Tibial nerve (tissue), 4 donors: ENCODE measurements at regions not wholly inside any gene's neighbourhood (a gene's known extent, or its start where the extent isn't known, plus 50 kb on each side); places are given as distances from the start of the nearest gene placed in this dataset.

Experiments used
- DNase-seq, 2 donors: peaks; one replicate each; pipeline ENCODE4 v3.0.0-alpha.2; 2019; ENCODE audit warnings: low spot score in 2 of 2
- H3K27ac ChIP-seq, 4 donors: fragments of 200-600 bp; sonication (generic) in 3 of 4; one replicate each; pipeline ENCODE4 v1.5.1; 2017 to 2019; ENCODE audit warnings: mild to moderate bottlenecking in 1 of 4
- H3K27me3 ChIP-seq, 2 donors: fragments of 200-600 bp; sonication (generic) in 1 of 2; one replicate each; pipeline versions ENCODE4 v1.5.1 to v1.6.0; 2017 to 2019
- H3K36me3 ChIP-seq, 3 donors: fragments of 200-600 bp; sonication (generic); one replicate each; pipeline ENCODE4 v1.5.1; 2018 to 2019
- H3K4me1 ChIP-seq, 4 donors: fragments of 200-600 bp; sonication (generic) in 3 of 4; one replicate each; pipeline ENCODE4 v1.5.1; 2017 to 2019
- H3K4me3 ChIP-seq, 4 donors: fragments of 200-600 bp; sonication (generic) in 3 of 4; one replicate each; pipeline ENCODE4 v1.5.1; 2017 to 2019; ENCODE audit warnings: mild to moderate bottlenecking in 1 of 4, moderate library complexity in 1 of 4
- H3K9me3 ChIP-seq, 4 donors: fragments of 200-600 bp; sonication (generic) in 3 of 4; one replicate each; pipeline ENCODE4 v1.5.1; 2017 to 2019
- EP300 ChIP-seq, 2 donors: sonication (generic); formaldehyde crosslinking; IDR thresholded peaks; one replicate each; pipeline ENCODE4 v1.6.1; 2017; ENCODE audit warnings: antibody characterized with exemption in 2 of 2, mild to moderate bottlenecking in 1 of 2
- POLR2A ChIP-seq, 2 donors: fragments of 450-650 bp; IDR thresholded peaks; one replicate each; pipeline ENCODE4 v1.6.1; 2017; ENCODE audit warnings: antibody characterized with exemption in 2 of 2, mild to moderate bottlenecking in 2 of 2, moderate library complexity in 2 of 2
- WGBS, 2 donors: methylation state at CpG; one replicate each; pipeline ENCODE4 v1.1.5; 2018; 5-methylcytosine and 5-hydroxymethylcytosine counted together
- TF ChIP-seq, protein P1 (sequence below), 5 experiments: fragments of 200-600 bp in 3 of 5; fragments of 450-650 bp in 2 of 5; sonication (generic) in 3 of 5; IDR thresholded peaks; one replicate each; pipeline ENCODE4 v1.5.1; 2016 to 2019; ENCODE audit warnings: antibody characterized with exemption in 5 of 5, mild to moderate bottlenecking in 3 of 5, moderate library complexity in 2 of 5

DNA sequence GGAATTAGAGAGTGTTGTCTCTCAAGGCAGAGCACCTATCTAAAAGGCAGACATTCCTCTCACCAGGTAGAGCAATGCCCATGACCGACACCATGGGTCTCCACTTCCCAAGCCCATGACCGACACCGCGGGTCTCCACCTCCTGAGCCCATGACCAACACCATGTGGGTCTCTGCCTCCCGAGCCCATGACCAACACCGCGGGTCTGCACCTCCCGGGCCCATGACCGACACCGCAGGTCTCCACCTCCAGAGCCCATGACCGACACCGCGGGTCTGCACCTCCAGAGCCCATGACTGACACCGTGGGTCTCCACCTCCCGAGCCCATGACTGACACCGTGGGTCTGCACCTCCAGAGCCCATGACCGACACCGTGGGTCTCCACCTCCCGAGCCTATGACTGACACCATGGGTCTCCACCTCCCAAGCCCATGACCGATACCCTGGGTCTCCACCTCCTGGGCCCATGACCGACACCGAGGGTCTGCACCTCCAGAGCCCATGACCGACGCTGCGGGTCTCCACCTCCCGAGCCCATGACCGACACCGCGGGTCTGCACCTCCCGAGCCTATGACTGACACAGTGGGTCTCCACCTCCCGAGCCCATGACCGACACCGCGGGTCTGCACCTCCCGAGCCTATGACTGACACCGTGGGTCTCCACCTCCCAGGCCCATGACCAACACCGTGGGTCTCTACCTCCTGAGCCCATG lies 262.4 kb upstream of the SALL3 start:
- H3K36me3 ChIP-seq = no peaks in the 10 kb centered on the region
- no peak overlapping the region for H3K27ac ChIP-seq
- H3K27me3 ChIP-seq = peaks cover 0 to 3% of the 10 kb centered on the region in 2 donors
- H3K9me3 ChIP-seq = no peaks in the 10 kb centered on the region
- no peak overlapping the region for H3K4me3 ChIP-seq
- no peak for DNase-seq
- H3K4me1 ChIP-seq = peaks cover 0 to 8% (median 0%) of the 10 kb centered on the region in 4 donors
- 89 to 91% methylated on average over 36 to 37 of the region's 37 CpGs for WGBS, 2 donors
- TF ChIP-seq, protein P1, sequence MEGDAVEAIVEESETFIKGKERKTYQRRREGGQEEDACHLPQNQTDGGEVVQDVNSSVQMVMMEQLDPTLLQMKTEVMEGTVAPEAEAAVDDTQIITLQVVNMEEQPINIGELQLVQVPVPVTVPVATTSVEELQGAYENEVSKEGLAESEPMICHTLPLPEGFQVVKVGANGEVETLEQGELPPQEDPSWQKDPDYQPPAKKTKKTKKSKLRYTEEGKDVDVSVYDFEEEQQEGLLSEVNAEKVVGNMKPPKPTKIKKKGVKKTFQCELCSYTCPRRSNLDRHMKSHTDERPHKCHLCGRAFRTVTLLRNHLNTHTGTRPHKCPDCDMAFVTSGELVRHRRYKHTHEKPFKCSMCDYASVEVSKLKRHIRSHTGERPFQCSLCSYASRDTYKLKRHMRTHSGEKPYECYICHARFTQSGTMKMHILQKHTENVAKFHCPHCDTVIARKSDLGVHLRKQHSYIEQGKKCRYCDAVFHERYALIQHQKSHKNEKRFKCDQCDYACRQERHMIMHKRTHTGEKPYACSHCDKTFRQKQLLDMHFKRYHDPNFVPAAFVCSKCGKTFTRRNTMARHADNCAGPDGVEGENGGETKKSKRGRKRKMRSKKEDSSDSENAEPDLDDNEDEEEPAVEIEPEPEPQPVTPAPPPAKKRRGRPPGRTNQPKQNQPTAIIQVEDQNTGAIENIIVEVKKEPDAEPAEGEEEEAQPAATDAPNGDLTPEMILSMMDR (IDR thresholded peaks at IDR 0.05) = no peak
- TF ChIP-seq POLR2A (IDR thresholded peaks at IDR 0.05) = no peak
- no peak for TF ChIP-seq EP300 (IDR thresholded peaks at IDR 0.05)

DNA sequence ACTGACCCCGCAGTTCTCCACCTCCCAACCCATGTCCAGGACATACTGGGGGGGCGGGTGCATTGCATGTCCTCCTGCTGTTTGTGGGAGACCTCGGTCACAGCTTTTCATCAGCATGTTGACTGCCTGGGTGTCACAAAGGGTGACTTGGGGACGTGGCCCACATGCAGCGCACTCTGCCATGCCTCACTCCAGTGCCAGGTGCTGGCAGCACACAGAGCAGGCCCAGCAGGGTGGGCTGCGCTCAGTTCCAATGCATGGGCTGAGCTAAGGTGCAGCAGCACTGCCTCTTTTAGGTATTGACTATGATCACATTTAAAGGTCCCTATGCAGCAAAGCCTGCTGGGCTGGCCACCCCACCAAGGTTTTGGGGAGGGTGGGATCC lies 261.9 kb upstream of the SALL3 start:
- no peak for DNase-seq
- 91 to 97% methylated on average over 5 to 6 of the region's 6 CpGs for WGBS, 2 donors

DNA sequence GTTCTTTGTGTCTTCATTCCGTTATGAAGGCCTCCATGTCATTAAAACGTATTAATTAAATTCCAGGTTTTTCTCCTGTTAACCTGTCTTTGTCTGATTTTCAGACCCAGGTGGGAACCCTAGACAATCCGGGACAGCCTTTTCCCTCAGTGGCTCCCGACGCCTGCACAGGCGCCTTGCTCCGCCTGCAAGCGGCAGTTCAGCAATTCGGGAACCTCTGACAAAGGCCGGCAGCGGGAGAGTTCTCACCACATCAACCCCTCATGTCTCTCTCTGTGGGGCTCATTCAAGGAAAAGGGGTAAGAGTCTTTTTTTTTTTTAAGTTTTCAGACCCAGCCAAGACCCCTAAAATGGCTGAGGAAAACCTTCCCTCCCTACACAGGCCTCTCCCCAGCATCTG lies 259.8 kb upstream of the SALL3 start:
- Histone ChIP-seq H3K27me3 (peaks cover 0 to 3% of the 10 kb centered on the region in 2 donors), H3K9me3 (no peaks in the 10 kb centered on the region), H3K27ac (no peak overlapping the region), H3K4me1 (peaks cover 0 to 12% (median 0%) of the 10 kb centered on the region in 4 donors), H3K4me3 (no peak overlapping the region), H3K36me3 (no peaks in the 10 kb centered on the region)
- 91 to 97% methylated on average over 11 of the region's 11 CpGs for WGBS, 2 donors
- TF ChIP-seq EP300 (IDR thresholded peaks at IDR 0.05) (no peak), POLR2A (IDR thresholded peaks at IDR 0.05) (no peak)
- TF ChIP-seq, protein P1 (IDR thresholded peaks at IDR 0.05) = no peak
- no peak for DNase-seq

More for the DNA sequence above, 261.9 kb upstream of the SALL3 start:
- Histone ChIP-seq H3K4me1 (peaks cover 0 to 10% (median 0%) of the 10 kb centered on the region in 4 donors), H3K27ac (no peak overlapping the region), H3K9me3 (no peaks in the 10 kb centered on the region), H3K36me3 (no peaks in the 10 kb centered on the region), H3K27me3 (peaks cover 0 to 3% of the 10 kb centered on the region in 2 donors), H3K4me3 (no peak overlapping the region)
- TF ChIP-seq EP300 (IDR thresholded peaks at IDR 0.05) = no peak
- TF ChIP-seq POLR2A (IDR thresholded peaks at IDR 0.05) = no peak
- TF ChIP-seq, protein P1 (IDR thresholded peaks at IDR 0.05) = no peak

DNA sequence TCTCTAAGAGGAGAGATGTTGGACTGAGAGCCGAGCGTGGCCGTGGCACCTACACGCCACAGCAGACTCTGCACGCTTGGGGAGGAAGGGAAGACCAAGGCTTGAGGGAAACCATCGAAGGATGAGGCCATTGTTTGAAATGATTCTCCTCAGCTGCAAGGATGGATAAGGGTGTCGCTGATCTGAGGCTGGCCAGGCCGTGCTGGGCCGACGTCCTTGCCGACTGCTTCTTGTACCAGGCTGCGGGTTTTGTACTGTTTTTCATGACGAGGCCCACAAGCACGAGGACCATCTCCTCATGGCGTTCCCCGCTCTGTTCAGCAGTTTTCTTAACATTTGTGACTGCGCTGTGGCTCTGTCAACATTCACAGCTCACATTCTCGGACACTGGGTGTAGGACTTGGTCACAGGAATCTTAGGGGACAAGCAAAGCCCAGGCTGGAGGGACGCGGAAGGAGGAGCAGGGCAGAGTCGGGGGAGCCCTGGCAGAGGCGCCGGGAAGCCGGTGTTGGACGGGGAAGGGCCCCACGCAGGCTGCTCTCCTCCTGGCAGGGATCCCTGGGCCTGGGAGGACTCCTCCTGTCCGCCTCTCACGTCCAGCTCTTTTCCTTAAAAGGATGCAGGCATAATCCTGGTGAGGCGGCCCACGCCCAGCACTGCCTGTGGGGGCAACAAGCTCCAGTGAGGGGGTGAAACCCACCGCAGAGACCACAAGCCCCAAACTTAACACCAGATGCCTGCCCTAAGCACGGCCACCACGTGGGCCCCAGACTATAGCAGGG lies 259.0 kb upstream of the SALL3 start:
- Histone ChIP-seq H3K4me1 (peaks cover 0 to 12% (median 0%) of the 10 kb centered on the region in 4 donors), H3K9me3 (no peaks in the 10 kb centered on the region), H3K4me3 (no peak overlapping the region), H3K27me3 (peaks cover 0 to 3% of the 10 kb centered on the region in 2 donors), H3K27ac (no peak overlapping the region), H3K36me3 (no peaks in the 10 kb centered on the region)
- WGBS, 2 donors = 75 to 78% methylated on average over 33 of the region's 33 CpGs
- DNase-seq = no peak
- TF ChIP-seq POLR2A (IDR thresholded peaks at IDR 0.05) = no peak
- no peak for TF ChIP-seq EP300 (IDR thresholded peaks at IDR 0.05)
- TF ChIP-seq, protein P1 (IDR thresholded peaks at IDR 0.05) = no peak
